H9 (cell line): ENCODE measurements at regions not wholly inside any gene's neighbourhood (a gene's known extent, or its start where the extent isn't known, plus 50 kb on each side); places are given as distances from the start of the nearest gene placed in this dataset.

Experiments used
- DNase-seq: peaks from one replicate; pipeline ENCODE4 v3.0.0-alpha.2; 2017
- H2AFZ ChIP-seq: one replicate; pipeline ENCODE4 v1.6.1; 2013; ENCODE audit warnings: mild to moderate bottlenecking, low read length, control low read depth, moderate library complexity
- H2AK5ac ChIP-seq: 2 replicates; pipeline ENCODE4 v1.6.1; 2013; ENCODE audit warnings: low read length, control low read depth, mixed read lengths; ENCODE audit not compliant: insufficient read length
- H2BK120ac ChIP-seq: one replicate; pipeline ENCODE4 v1.6.1; 2013; ENCODE audit warnings: low read depth, mild to moderate bottlenecking, low read length, control low read depth, inconsistent platforms; ENCODE audit not compliant: poor library complexity, severe bottlenecking
- H2BK12ac ChIP-seq: 2 replicates; pipeline ENCODE4 v1.6.1; 2013; ENCODE audit warnings: low read length, control low read depth, mixed read lengths, low read depth; ENCODE audit not compliant: insufficient read length
- H2BK15ac ChIP-seq: 2 replicates; pipeline ENCODE4 v1.6.1; 2013; ENCODE audit warnings: low read depth, low read length, control low read depth
- H2BK20ac ChIP-seq: one replicate; pipeline ENCODE4 v1.6.1; 2013; ENCODE audit warnings: low read depth, mild to moderate bottlenecking, low read length, control low read depth, inconsistent platforms; ENCODE audit not compliant: poor library complexity, severe bottlenecking
- H2BK5ac ChIP-seq: 2 replicates; pipeline ENCODE4 v1.6.1; 2013; ENCODE audit warnings: low read length, control low read depth, mixed read lengths; ENCODE audit not compliant: insufficient read length
- H3K14ac ChIP-seq: 2 replicates; pipeline ENCODE4 v1.6.1; 2013; ENCODE audit warnings: low read length, control low read depth; ENCODE audit not compliant: insufficient read depth
- H3K18ac ChIP-seq: 2 replicates; pipeline ENCODE4 v1.6.1; 2013; ENCODE audit warnings: low read depth, mild to moderate bottlenecking, mixed read lengths, low read length, control low read depth; ENCODE audit not compliant: insufficient read length
- H3K23ac ChIP-seq: 2 replicates; pipeline ENCODE4 v1.6.1; 2013; ENCODE audit warnings: low read length, control low read depth, mixed read lengths, low read depth; ENCODE audit not compliant: insufficient read length
- H3K23me2 ChIP-seq: 2 replicates; pipeline ENCODE4 v1.6.1; 2013; ENCODE audit warnings: low read depth, mild to moderate bottlenecking, mixed read lengths, low read length, control low read depth; ENCODE audit not compliant: insufficient read length, poor library complexity, severe bottlenecking
- H3K27ac ChIP-seq: 2 replicates; pipeline ENCODE4 v1.5.1; 2013; ENCODE audit warnings: low read length, control low read depth, mixed read lengths, low read depth; ENCODE audit not compliant: insufficient read length
- H3K27me3 ChIP-seq: 2 replicates; pipeline ENCODE4 v1.6.1; 2013; ENCODE audit warnings: low read length, control low read depth, inconsistent platforms; ENCODE audit not compliant: insufficient read depth
- H3K4ac ChIP-seq: 2 replicates; pipeline ENCODE4 v1.6.1; 2013; ENCODE audit warnings: low read depth, mild to moderate bottlenecking, control low read depth, inconsistent platforms, low read length, moderate library complexity
- H3K4me1 ChIP-seq: 2 replicates; pipeline ENCODE4 v1.6.1; 2013; ENCODE audit warnings: low read length, control low read depth, inconsistent platforms; ENCODE audit not compliant: insufficient read depth
- H3K4me2 ChIP-seq: 2 replicates; pipeline ENCODE4 v1.6.1; 2013; ENCODE audit warnings: low read length, control low read depth, mixed read lengths; ENCODE audit not compliant: insufficient read length, insufficient read depth
- H3K56ac ChIP-seq: 2 replicates; pipeline ENCODE4 v1.6.1; 2013; ENCODE audit warnings: low read depth, mild to moderate bottlenecking, mixed read lengths, low read length, control low read depth; ENCODE audit not compliant: insufficient read length
- H3K79me1 ChIP-seq: 2 replicates; pipeline ENCODE4 v1.6.1; 2013; ENCODE audit warnings: low read depth, mild to moderate bottlenecking, moderate library complexity, low read length, control low read depth, inconsistent platforms; ENCODE audit not compliant: insufficient read depth, poor library complexity, severe bottlenecking
- H3K79me2 ChIP-seq: 2 replicates; pipeline ENCODE4 v1.6.1; 2013; ENCODE audit warnings: low read length, control low read depth, inconsistent platforms; ENCODE audit not compliant: insufficient read depth
- H3K9ac ChIP-seq: 2 replicates; pipeline ENCODE4 v1.6.1; 2013; ENCODE audit warnings: low read length, control low read depth, mixed read lengths; ENCODE audit not compliant: insufficient read length; ENCODE audit errors: extremely low read depth
- H3K9me3 ChIP-seq: one replicate; pipeline ENCODE4 v1.6.1; 2013; ENCODE audit warnings: low read depth, low read length, inconsistent platforms; ENCODE audit not compliant: control insufficient read depth
- H3T11ph ChIP-seq: one replicate; pipeline ENCODE4 v1.6.1; 2013; ENCODE audit warnings: mild to moderate bottlenecking, low read length, control low read depth, inconsistent platforms
- H4K20me1 ChIP-seq: one replicate; pipeline ENCODE4 v1.6.1; 2013; ENCODE audit not compliant: control insufficient read depth, insufficient read length, insufficient read depth
- H4K5ac ChIP-seq: 2 replicates; pipeline ENCODE4 v1.6.1; 2013; ENCODE audit warnings: low read depth, mild to moderate bottlenecking, mixed read lengths, low read length, control low read depth; ENCODE audit not compliant: insufficient read length
- H4K8ac ChIP-seq: replicated peaks from 2 replicates; pipeline ENCODE4 v1.6.1; 2013; ENCODE audit warnings: low read length, control low read depth, mixed read lengths, low read depth; ENCODE audit not compliant: insufficient read length
- H4K91ac ChIP-seq: 2 replicates; pipeline ENCODE4 v1.6.1; 2013; ENCODE audit warnings: low read depth, mild to moderate bottlenecking, moderate library complexity, mixed read lengths, low read length, control low read depth; ENCODE audit not compliant: insufficient read length
- H3K27ac Mint-ChIP-seq, 3 experiments: 2 replicates in 2 of 3; 3 replicates in 1 of 3; pipeline ENCODE4 v1.8.0; 2020 to 2021; ENCODE audit warnings: mixed read lengths in 3 of 3, mild to moderate bottlenecking in 1 of 3, moderate library complexity in 1 of 3
- H3K27me3 Mint-ChIP-seq: 2 replicates; pipeline ENCODE4 v1.8.0; 2021; ENCODE audit warnings: low read depth, mild to moderate bottlenecking, moderate library complexity, mixed read lengths
- H3K36me3 Mint-ChIP-seq, 3 experiments: 2 replicates in 2 of 3; 3 replicates in 1 of 3; pipeline ENCODE4 v1.8.0; 2020 to 2021; ENCODE audit warnings: low read depth in 3 of 3, mixed read lengths in 3 of 3; ENCODE audit not compliant: insufficient read depth in 1 of 3
- H3K4me1 Mint-ChIP-seq, 2 experiments: 2 replicates each; pipeline ENCODE4 v1.8.0; 2020; ENCODE audit warnings: mixed read lengths in 2 of 2
- H3K4me3 Mint-ChIP-seq, 2 experiments: 2 replicates in 1 of 2; 3 replicates in 1 of 2; pipeline ENCODE4 v1.8.0; 2020 to 2021; ENCODE audit warnings: mild to moderate bottlenecking in 2 of 2, mixed read lengths in 2 of 2, moderate library complexity in 1 of 2
- H3K9me3 Mint-ChIP-seq, 2 experiments: 2 replicates in 1 of 2; 3 replicates in 1 of 2; pipeline ENCODE4 v1.8.0; 2020; ENCODE audit warnings: mild to moderate bottlenecking in 2 of 2, mixed read lengths in 2 of 2, moderate library complexity in 1 of 2
- WGBS: extraction: QIAGEN DNeasy Blood & Tissue Kit; methylation state at CpG from one replicate; pipeline ENCODE4 v1.1.7; 2013; ENCODE audit warnings: missing lambda C conversion rate, low lambda C conversion rate, mixed read lengths; ENCODE audit not compliant: insufficient read length; ENCODE audit errors: extremely low coverage; 5-methylcytosine and 5-hydroxymethylcytosine counted together
- TF ChIP-seq, protein P1 (sequence below): fragments of 200-600 bp; sonication (generic); conservative IDR thresholded peaks from 3 replicates; pipeline ENCODE4 v1.8.0; 2021; ENCODE audit warnings: antibody characterized with exemption, mild to moderate bottlenecking

DNA sequence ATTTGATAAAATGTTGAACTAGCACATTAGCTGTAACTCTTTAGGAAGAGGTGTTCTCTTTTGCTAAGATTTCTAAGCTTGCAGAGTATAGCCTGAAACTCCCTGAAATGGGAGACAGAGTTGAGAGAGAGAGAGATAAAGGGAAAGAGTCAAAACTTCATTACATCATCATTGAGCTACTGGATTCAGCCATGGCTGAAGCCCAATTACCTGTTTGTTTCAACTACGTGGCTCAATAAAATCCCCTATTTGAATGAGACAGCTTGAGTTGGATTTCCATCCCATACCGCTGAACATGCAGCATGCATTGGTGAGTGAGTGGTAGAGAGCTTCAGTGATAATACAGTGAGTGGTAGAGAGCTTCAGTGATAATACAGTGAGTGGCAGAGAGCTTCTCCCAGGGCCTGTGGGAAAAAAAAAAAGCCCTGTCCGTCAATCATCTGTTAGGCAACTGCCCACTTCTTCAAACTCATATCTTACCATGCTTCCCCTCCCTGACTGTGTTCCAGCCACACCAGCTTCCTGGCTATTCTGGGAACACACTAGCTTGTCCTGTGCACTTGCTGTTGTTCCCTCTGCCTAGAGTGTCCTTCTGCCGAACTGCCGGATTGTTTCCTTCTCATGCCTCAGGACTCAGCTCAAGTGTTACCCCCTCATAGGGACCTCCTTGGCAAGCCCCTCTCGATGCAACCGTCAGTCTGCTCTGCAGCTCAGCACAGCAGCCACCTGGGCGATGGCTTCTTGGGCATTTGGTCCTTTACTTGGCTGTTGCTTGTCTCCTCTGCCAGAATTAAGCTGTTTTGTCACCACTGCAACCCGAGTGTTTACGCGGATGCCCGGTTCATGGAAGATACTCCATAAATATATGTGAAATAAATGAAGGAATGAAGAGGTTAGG is 91.3 kb upstream of the EYA2 start:
- H3K9ac ChIP-seq = no peak overlapping the region
- no peak overlapping the region for H3K4me2 ChIP-seq
- H3K9me3 ChIP-seq = no peaks in the 10 kb centered on the region
- H2BK12ac ChIP-seq = no peak overlapping the region
- no peak overlapping the region for H3T11ph ChIP-seq
- Mint-ChIP-seq H3K36me3 (no peaks in the 10 kb centered on the region), H3K27ac (no peak overlapping the region), H3K4me3 (no peak overlapping the region), H3K4me1 (peaks cover 12 to 21% of the 10 kb centered on the region in 2 experiments), H3K27me3 (peaks cover 3% of the 10 kb centered on the region), H3K9me3 (no peaks in the 10 kb centered on the region)
- H3K79me2 ChIP-seq = no peaks in the 10 kb centered on the region
- H3K4me1 ChIP-seq = no peaks in the 10 kb centered on the region; the same call in 1 of the 2 replicates
- H3K56ac ChIP-seq = no peak overlapping the region
- no peak overlapping the region for H4K5ac ChIP-seq
- H3K14ac ChIP-seq = no peak overlapping the region
- no peak overlapping the region for H3K4ac ChIP-seq
- H2BK15ac ChIP-seq = no peak overlapping the region
- H2BK5ac ChIP-seq = no peak overlapping the region
- no peak overlapping the region for H3K27ac ChIP-seq
- no CpG with 5 or more reads among the region's 12 CpGs for WGBS
- no peak overlapping the region for H2AFZ ChIP-seq
- H3K23ac ChIP-seq = no peak overlapping the region
- no peak for DNase-seq
- no peak overlapping the region for H2AK5ac ChIP-seq
- TF ChIP-seq, protein P1, sequence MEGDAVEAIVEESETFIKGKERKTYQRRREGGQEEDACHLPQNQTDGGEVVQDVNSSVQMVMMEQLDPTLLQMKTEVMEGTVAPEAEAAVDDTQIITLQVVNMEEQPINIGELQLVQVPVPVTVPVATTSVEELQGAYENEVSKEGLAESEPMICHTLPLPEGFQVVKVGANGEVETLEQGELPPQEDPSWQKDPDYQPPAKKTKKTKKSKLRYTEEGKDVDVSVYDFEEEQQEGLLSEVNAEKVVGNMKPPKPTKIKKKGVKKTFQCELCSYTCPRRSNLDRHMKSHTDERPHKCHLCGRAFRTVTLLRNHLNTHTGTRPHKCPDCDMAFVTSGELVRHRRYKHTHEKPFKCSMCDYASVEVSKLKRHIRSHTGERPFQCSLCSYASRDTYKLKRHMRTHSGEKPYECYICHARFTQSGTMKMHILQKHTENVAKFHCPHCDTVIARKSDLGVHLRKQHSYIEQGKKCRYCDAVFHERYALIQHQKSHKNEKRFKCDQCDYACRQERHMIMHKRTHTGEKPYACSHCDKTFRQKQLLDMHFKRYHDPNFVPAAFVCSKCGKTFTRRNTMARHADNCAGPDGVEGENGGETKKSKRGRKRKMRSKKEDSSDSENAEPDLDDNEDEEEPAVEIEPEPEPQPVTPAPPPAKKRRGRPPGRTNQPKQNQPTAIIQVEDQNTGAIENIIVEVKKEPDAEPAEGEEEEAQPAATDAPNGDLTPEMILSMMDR = no peak
- no peaks in the 10 kb centered on the region for H3K23me2 ChIP-seq
- H4K8ac ChIP-seq = no peak overlapping the region
- H3K18ac ChIP-seq = no peak overlapping the region
- no peaks in the 10 kb centered on the region for H4K20me1 ChIP-seq
- H3K27me3 ChIP-seq = no peaks in the 10 kb centered on the region
- no peak overlapping the region for H2BK20ac ChIP-seq
- no peak overlapping the region for H4K91ac ChIP-seq
- no peaks in the 10 kb centered on the region for H3K79me1 ChIP-seq
- no peak overlapping the region for H2BK120ac ChIP-seq
